ENCODE measurements at regions not wholly inside any gene's neighbourhood (a gene's known extent, or its start where the extent isn't known, plus 50 kb on each side); places are given as distances from the start of the nearest gene placed in this dataset.

DNA sequence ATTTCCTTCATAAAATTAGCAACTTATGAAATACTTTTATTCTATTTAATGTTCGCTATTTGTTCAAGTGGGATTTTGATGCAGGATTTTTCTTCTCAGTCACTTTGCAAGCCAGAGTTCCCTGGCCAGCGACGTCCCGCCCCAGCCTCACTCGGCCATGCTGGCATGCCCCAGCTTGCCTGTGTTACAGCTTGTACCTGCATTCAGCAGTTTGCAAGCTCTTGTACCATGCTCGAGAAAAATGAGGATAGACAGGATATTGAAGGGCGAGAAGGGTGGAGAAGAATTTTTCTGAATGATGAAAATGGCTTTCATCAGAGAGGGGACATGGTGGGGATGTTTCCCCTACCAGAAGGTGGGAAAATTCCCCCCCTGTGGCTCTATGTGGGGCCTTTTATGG is 2180.2 kb upstream of the PCDH20 start:
- DNase-seq (ENCODE audit: low spot score, unreplicated experiment) = no peak
- no peak for TF ChIP-seq CTCF (IDR thresholded peaks at IDR 0.05; ENCODE audit: unreplicated experiment)
- H3K9me3 Mint-ChIP-seq (ENCODE audit: low read depth) = no peaks in the 10 kb centered on the region
- H3K36me3 Mint-ChIP-seq (ENCODE audit: insufficient read depth) = no peaks in the 10 kb centered on the region
- H3K27ac Mint-ChIP-seq = no peak overlapping the region
- no peaks in the 10 kb centered on the region for H3K4me1 Mint-ChIP-seq (ENCODE audit: low read depth)
- H3K4me3 Mint-ChIP-seq (ENCODE audit: low read depth) = no peak overlapping the region
- H3K27me3 Mint-ChIP-seq = no peaks in the 10 kb centered on the region

DNA sequence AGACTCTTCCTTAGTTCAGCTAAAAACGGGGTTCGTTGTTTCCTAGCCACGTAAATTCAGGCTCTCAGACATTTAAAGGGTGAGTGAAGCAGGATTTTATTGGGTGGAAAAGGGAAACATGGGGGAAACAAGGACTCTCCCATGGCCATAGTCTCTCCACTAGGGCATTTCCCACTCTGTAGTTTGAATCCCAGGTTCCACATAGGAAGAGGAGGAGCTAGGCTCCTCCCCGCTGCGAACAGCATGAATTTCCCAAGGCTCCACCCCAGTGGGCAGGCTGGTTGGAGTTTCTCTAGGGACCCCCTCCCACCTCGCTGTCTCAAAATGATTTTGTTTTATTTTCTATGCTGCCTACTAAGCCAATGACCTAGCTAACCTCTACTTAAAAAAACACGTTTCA is 2170.8 kb upstream of the PCDH20 start:
- Mint-ChIP-seq H3K4me3 (ENCODE audit: low read depth) (no peak overlapping the region), H3K36me3 (ENCODE audit: insufficient read depth) (no peaks in the 10 kb centered on the region), H3K4me1 (ENCODE audit: low read depth) (no peaks in the 10 kb centered on the region), H3K27ac (no peak overlapping the region), H3K27me3 (no peaks in the 10 kb centered on the region), H3K9me3 (ENCODE audit: low read depth) (peaks cover 13% of the 10 kb centered on the region)
- DNase-seq (ENCODE audit: low spot score, unreplicated experiment) = no peak
- no peak for TF ChIP-seq CTCF (IDR thresholded peaks at IDR 0.05; ENCODE audit: unreplicated experiment)

DNA sequence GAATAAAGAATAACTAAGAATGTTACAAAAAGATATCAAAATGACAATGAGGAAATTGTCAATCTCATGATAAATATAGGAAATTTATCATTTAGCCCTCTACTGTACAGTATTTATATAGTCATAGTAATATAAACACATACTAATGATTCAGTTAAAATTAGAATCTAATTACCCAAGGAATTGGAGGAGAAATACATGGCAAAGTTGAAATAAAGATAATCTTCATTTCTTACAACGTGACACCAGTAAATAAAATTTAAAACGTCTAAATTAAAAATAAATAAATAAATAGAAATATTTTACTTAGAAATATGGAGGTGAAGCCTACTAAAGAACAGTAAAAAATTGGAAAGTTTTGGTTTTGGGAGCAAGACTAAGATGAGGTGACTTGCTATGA is 2163.1 kb upstream of the PCDH20 start:
- Mint-ChIP-seq H3K27ac (no peak overlapping the region), H3K9me3 (ENCODE audit: low read depth) (peaks cover 29% of the 10 kb centered on the region), H3K4me1 (ENCODE audit: low read depth) (no peaks in the 10 kb centered on the region), H3K27me3 (no peaks in the 10 kb centered on the region), H3K4me3 (ENCODE audit: low read depth) (no peak overlapping the region), H3K36me3 (ENCODE audit: insufficient read depth) (no peaks in the 10 kb centered on the region)
- no peak for TF ChIP-seq CTCF (IDR thresholded peaks at IDR 0.05; ENCODE audit: unreplicated experiment)
- DNase-seq (ENCODE audit: low spot score, unreplicated experiment) = no peak

DNA sequence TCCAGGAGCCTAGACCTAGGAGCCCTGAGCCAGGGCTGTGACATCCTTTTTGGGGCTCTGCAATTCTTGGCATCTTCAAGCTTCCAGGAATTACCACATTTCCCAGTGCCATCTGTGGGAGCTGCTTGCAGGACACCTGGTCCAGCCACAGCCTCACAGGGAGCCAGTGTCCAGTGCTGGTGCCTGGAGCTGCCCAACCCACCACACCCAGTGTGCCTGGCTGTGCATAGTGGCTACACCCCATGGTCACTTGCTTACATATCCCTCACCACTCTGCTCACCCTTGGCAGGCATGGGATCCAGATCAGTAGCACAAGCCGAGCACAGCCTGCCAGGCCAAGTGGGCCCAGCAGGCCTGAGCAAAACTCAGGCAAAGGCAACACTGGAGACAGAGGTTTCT is 2151.4 kb upstream of the PCDH20 start:
- no peak overlapping the region for H3K4me3 Mint-ChIP-seq (ENCODE audit: low read depth)
- H3K27ac Mint-ChIP-seq = no peak overlapping the region
- H3K9me3 Mint-ChIP-seq (ENCODE audit: low read depth) = no peaks in the 10 kb centered on the region
- DNase-seq (ENCODE audit: low spot score, unreplicated experiment) = no peak
- H3K4me1 Mint-ChIP-seq (ENCODE audit: low read depth) = no peaks in the 10 kb centered on the region
- no peaks in the 10 kb centered on the region for H3K36me3 Mint-ChIP-seq (ENCODE audit: insufficient read depth)
- no peak for TF ChIP-seq CTCF (IDR thresholded peaks at IDR 0.05; ENCODE audit: unreplicated experiment)
- H3K27me3 Mint-ChIP-seq = no peaks in the 10 kb centered on the region

DNA sequence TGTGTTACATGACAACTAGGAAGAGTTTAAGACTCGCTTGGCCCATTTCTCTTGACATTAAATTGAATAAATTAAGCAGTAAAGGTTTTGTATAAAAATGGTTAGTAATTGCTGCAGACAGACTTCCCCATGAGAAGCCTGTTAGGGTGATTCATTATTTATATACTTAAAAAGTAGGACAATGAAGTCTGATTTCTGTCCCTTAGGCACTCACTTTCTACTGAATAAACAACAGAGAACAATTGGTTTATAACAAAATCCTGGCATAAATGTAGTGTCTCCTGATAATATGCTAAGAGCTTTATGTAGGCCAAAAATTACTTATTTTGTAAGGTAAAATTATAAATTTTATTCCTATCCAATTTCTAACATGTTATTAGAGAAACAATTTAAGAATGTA is 2138.5 kb upstream of the PCDH20 start:
- no peaks in the 10 kb centered on the region for H3K27me3 Mint-ChIP-seq
- no peaks in the 10 kb centered on the region for H3K36me3 Mint-ChIP-seq (ENCODE audit: insufficient read depth)
- no peak for DNase-seq (ENCODE audit: low spot score, unreplicated experiment)
- H3K27ac Mint-ChIP-seq = no peak overlapping the region
- TF ChIP-seq CTCF (IDR thresholded peaks at IDR 0.05; ENCODE audit: unreplicated experiment) = no peak
- peaks cover 6% of the 10 kb centered on the region for H3K9me3 Mint-ChIP-seq (ENCODE audit: low read depth)
- H3K4me3 Mint-ChIP-seq (ENCODE audit: low read depth) = no peak overlapping the region
- H3K4me1 Mint-ChIP-seq (ENCODE audit: low read depth) = peaks cover 7% of the 10 kb centered on the region
